ENCODE measurements at regions not wholly inside any gene's neighbourhood (a gene's known extent, or its start where the extent isn't known, plus 50 kb on each side); places are given as distances from the start of the nearest gene placed in this dataset.
A peak's percentile ranks its signal among the peaks of the same experiment; 100 is the strongest.

DNA sequence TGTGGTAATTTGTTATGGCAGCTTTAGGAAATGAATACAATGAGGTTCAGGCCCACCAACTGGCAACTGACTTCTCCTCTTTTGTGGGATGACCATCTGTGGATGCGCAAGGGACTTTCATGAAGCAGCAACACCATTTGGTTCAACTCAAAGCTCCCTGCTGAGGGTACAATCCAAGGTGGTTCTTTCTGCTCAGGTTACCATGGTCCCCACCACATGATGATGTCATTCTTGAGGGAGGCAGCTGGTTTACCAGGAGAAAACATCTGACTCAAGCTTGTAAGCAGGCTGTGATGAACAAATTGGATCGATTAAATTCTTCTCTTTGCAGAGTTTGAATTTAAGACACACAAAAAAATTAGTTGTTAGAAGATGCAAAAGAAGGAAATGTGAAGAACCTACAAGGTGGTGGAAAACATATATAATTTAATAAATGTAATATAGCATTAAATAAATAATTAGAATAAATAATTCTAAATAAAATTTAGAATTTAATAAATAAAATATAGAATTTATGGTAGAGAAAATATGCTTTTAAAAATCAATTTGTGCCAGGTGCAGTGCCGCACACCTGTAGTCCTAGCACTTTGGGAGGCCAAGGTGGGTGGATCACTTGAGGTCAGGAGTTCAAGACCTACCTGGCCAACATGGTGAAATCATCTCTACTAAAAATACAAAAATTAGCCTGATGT lies 67.6 kb upstream of the ANKFN1 start:
- no peak for FAIRE-seq
- DNase-seq (ENCODE audit: low spot score): peak; percentile 25

DNA sequence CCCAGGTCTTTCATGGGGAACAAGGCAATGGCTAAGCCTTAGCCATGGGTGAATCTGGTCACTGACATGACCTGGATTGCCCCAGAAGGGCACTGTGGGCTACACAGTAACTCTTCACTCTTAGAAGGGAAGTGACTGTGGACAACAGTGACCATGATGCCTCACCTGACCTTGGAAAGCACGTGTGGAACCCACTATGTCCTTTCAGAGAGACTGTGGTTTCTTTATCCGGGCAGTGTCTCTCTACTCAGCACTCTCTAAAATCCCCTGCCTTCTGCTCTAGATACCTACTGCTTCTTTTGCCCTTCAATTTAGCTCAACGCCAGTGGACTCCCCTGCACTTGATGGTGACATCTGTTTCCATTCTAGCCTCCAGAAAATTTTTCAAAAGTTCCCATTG lies 66.1 kb upstream of the ANKFN1 start:
- DNase-seq (ENCODE audit: low spot score) (no peak), FAIRE-seq (no peak)

DNA sequence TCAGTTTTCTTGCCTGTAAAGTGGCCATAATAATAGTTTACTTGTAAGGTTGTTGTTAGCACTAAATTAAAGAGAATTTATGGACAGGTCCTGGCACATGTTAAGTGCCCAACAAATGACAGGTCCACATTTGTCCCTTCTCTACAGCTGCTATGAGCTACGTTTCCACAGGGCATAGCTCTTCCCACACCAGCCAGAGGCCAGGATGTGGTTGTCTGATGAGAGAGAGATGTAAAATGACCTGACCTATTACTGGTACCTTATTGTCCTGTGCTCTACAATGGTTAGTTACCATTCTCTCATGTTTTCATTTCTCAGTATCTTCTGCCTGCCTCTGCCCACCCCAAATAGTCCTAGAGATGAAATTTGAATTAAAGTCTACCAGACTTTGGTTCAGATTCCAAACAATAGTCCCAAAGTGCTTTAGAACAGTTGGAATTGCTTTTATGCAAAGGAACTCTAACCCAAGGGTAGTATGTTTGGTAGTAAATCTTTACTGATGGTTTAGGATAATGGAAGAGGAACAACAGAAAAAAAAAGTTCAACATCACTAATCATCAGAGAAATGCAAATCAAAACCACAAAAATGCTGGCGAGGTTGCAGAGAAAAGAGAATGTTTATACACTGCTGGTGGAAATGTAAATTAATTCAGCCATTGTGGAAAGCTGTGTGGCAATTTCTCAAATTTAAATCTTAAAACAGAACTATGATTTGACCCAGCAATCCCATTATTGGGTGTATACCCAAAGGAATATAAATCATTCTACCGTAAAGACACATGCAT lies 57.1 kb upstream of the ANKFN1 start:
- DNase-seq (ENCODE audit: low spot score) (no peak), FAIRE-seq (peak; percentile 69)

DNA sequence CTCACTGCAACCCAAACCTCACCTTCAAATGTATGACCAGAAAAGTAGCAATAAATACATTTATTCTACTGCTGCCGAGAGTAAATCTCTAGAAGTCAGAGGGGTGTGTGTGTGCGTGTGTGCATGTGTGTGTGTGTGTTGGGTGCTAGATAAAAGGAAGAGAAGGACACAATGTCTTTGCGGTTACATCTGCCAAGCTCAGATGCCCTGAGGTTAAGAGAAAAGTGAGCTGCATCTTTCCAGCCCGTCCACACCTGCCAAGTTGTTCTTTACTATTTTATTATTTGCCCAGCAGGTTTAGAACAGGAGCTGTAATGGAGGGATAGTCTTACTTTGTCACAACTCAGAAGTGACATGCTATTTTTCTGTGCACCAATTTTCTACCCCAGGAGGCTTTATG lies 54.5 kb upstream of the ANKFN1 start:
- no peak for DNase-seq (ENCODE audit: low spot score)
- no peak for FAIRE-seq

DNA sequence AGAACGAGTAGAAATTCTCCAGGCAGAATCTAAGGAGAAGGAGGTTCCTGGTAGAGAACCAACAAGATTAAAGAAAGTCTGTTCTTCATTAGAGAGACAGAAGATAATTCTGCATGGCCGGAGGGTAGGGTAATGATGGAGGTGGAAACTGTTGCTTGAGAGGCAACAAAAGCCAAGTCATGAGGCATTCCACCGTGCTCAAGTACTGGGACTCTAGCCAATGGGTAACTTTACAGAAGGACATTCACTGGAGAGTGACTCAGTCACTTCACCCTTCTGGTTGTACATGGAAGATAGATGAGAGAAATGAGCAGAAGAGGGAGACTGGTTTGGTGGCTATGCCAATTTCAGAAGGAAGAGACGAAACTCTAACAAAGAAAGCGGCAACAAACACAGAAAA lies 53.6 kb upstream of the ANKFN1 start:
- FAIRE-seq (no peak), DNase-seq (ENCODE audit: low spot score) (no peak)
